HG02798 (cell line): ENCODE measurements at regions not wholly inside any gene's neighbourhood (a gene's known extent, or its start where the extent isn't known, plus 50 kb on each side); places are given as distances from the start of the nearest gene placed in this dataset.
"Not testable (repeated sequence)": the region's sequence is repeated elsewhere in the genome, so short reads cannot be mapped to it uniquely, and the experiment has no call there.

Experiments
- ATAC-seq: cut with Tn5 transposase; IDR thresholded peaks from one replicate; pipeline ENCODE4 v1.9.1; 2021; ENCODE audit warnings: mild to moderate bottlenecking; ENCODE audit not compliant: unreplicated experiment, poor library complexity

- ATAC-seq, result not testable (repeated sequence)
These were observed 127.1 kb upstream of the SGCG start for GRCh38 chr13:23053711-23054110.

DNA sequence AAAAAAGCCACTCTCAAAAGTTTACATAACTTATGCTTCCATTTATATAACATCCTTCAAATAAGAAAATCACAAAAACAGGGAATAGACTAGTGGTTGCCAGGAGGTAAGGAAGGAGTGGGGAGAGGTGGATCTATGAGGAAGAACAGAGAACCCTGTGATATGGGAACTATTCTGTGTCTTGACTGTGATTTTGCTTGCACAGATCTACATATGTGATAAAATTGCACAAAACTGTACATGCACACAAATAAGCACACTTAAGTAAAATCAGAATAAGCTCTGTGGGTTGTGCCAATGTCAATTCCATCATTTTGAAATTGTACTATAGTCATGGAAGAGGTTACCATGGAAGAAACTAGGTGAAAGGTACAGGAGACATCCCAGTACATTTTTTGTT lies 121.6 kb upstream of the SGCG start:
- ATAC-seq, result no peak

- no peak for ATAC-seq
These were observed 119.8 kb upstream of the SGCG start for GRCh38 chr13:23060959-23061358.

DNA sequence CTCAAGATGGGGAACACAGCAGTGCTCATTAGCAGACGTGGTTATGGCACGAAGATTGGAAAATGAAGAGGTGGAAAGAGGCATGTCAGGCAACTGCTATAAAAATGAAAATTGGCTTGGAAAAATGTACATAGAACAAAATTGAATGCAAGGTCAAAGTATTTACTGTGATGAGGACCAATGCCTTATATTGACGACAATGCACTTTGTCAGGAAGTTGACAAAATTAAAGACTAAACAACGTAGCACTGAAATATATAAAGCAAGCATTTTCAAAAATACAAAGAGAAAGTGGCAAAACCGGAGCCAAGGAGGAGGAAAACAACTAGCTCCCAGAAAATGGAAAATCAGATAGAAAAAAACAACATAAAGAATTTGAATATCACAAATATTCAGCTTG lies 113.7 kb upstream of the SGCG start:
- no peak for ATAC-seq

GRCh38 chr13:23069566-23069965 lies 111.2 kb upstream of the SGCG start:
- ATAC-seq, result no peak

- ATAC-seq, result no peak
These were observed 106.5 kb upstream of the SGCG start for GRCh38 chr13:23074075-23074828.

DNA sequence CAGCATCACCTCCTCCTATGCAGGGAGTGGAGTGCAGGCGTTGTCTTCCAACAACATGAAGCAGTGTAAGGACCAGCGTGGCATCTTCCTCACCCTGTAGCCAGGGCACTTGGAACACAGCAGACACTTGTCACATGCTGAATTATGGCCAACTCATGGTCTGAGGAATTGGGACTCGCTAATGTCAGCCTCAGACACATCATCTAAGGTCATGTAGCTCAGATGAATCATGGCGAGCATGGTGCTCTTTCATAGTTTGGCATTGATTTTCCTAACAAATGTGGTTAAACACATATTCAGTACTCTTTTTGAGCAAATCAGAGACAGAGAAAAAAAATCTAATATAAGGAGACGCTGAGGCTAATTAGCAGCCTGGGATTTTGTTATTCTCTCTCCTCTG lies 99.6 kb upstream of the SGCG start:
- ATAC-seq, result no peak

GRCh38 chr13:23081901-23082300 lies 98.9 kb upstream of the SGCG start:
- no peak for ATAC-seq

GRCh38 chr13:23086968-23087623 lies 93.7 kb upstream of the SGCG start:
- ATAC-seq, result no peak

DNA sequence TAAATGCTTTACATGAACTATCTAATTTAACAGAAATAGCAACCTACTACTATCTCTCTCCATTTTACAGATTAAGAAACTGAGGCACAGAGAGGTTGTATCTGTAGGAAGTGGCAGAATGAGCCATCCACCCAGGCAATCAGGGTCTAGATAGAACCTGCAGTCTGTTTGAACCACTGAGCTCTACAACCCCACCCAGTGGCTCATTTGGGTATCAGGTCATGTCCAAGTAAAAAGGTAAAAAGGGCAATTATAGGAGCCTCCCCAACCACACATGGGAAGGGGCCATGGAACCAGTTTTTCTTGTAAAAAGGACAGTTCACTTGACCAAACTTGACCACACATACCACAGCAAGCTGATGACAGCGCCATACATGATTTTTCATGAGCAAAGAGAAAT lies 92.9 kb upstream of the SGCG start:
- no peak for ATAC-seq

DNA sequence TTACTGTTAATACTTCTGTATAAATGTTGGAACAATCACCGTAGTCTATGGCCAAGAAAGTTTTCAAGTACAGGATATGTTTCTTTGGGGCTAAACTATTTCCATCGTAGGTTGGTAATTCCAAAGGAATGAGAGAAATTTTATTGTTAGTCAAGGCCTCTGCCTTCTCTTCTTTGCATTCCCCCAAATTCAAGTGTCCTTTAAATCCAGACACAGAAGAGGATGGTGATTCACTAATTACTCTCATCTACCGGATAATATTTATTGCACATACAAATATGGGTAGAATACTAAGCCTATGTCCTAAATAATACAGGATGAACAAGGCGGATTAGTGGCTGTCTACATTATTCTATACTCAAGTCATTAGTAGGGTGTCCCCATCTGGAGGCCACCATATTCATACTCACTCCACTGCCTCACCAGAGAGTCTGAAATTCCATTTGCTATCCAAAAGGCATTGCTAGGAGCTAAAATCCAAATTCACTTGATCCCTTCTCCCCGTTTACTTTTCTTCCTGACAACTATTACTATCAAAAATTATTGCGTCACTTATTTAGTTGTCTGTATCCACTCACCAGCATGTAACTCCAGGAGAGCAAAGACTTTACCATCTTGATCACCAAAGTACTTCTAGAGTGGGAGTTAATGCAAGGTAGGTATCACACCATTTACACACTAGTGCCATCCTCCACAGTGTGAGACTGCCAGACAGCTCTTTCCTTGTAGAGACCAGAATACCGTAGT lies 82.4 kb upstream of the SGCG start:
- no peak for ATAC-seq

- ATAC-seq, result no peak
These were observed 75.7 kb upstream of the SGCG start for GRCh38 chr13:23105051-23105450.

DNA sequence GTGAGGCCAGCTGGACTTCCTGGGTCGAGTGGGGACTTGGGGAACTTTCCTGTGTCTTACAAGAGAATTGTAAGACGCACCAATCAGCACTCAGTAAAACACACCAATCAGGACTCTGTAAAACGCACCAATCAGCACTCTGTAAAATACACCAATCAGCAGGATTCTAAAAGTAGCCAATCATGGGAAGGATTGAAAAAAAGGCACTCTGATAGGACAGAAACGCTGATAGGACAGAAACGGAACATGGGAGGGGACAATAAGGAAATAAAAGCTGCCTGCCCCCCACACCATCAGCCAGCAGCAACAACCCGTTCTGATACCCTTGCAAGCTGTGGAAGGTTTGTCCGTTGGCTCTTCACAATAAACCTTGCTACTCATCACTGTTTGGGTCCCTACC lies 73.1 kb upstream of the SGCG start:
- ATAC-seq, result no peak

- ATAC-seq, result no peak
These were observed 61.6 kb upstream of the SGCG start for GRCh38 chr13:23119131-23119530.

- ATAC-seq, result not testable (repeated sequence)
These were observed 53.2 kb upstream of the SGCG start for GRCh38 chr13:23127540-23127939.

GRCh38 chr13:23129331-23129730 lies 51.4 kb upstream of the SGCG start:
- no peak for ATAC-seq
